WTC11 (cell line): ENCODE measurements at regions not wholly inside any gene's neighbourhood (a gene's known extent, or its start where the extent isn't known, plus 50 kb on each side); places are given as distances from the start of the nearest gene placed in this dataset.

ENCODE experiments used
- ATAC-seq: fragments of 200-7000 bp; cut with Tn5 transposase; 2 replicates; pipeline ENCODE4 v1.10.0; 2021; ENCODE audit warnings: mild to moderate bottlenecking, moderate library complexity
- CTCF ChIA-PET: fragments of 300-600 bp; sonication (Branson Sonifier 250); formaldehyde crosslinking; loops from one replicate; lab custom pipeline; 2021; ENCODE audit warnings: antibody characterized with exemption; lab: Charles Lee
- POLR2A ChIA-PET: fragments of 350-600 bp; sonication (Branson Sonifier 250); formaldehyde crosslinking; loops from one replicate; lab custom pipeline; 2021; ENCODE audit warnings: antibody characterized with exemption; lab: Charles Lee
- DNase-seq: peaks from one replicate; pipeline ENCODE4 v3.0.0; 2021; ENCODE audit warnings: low spot score
- H3K27ac Mint-ChIP-seq: 2 replicates; pipeline ENCODE4 v1.8.0; 2021; ENCODE audit warnings: mixed read lengths
- H3K27me3 Mint-ChIP-seq: 2 replicates; pipeline ENCODE4 v1.8.0; 2021; ENCODE audit warnings: low read depth, mild to moderate bottlenecking, moderate library complexity, mixed read lengths
- H3K36me3 Mint-ChIP-seq: 2 replicates; pipeline ENCODE4 v1.8.0; 2021; ENCODE audit warnings: mixed read lengths
- H3K4me1 Mint-ChIP-seq: 2 replicates; pipeline ENCODE4 v1.8.0; 2022; ENCODE audit warnings: mixed read lengths
- H3K4me3 Mint-ChIP-seq: 2 replicates; pipeline ENCODE4 v1.8.0; 2021; ENCODE audit warnings: mild to moderate bottlenecking, moderate library complexity, mixed read lengths
- H3K9me3 Mint-ChIP-seq: 2 replicates; pipeline ENCODE4 v1.8.0; 2021; ENCODE audit warnings: mixed read lengths
- AFF4 ChIP-seq: sonication (generic); formaldehyde crosslinking; IDR thresholded peaks from 2 replicates; pipeline ENCODE4 v1.8.1; 2023; ENCODE audit warnings: mild to moderate bottlenecking, missing genetic modification reagents, borderline replicate concordance
- ATF6 ChIP-seq: sonication (generic); formaldehyde crosslinking; IDR thresholded peaks from 2 replicates; pipeline ENCODE4 v1.8.1; 2023; ENCODE audit warnings: mild to moderate bottlenecking, missing genetic modification reagents
- CTCF ChIP-seq: fragments of 200-600 bp; IDR thresholded peaks from 2 replicates; pipeline ENCODE4 v1.8.0; 2022; ENCODE audit warnings: antibody characterized with exemption
- E2F4 ChIP-seq: sonication (generic); formaldehyde crosslinking; IDR thresholded peaks from 2 replicates; pipeline ENCODE4 v1.8.1; 2022; ENCODE audit warnings: low read depth, mild to moderate bottlenecking, moderate library complexity, missing genetic modification reagents, borderline replicate concordance
- E2F5 ChIP-seq: sonication (generic); formaldehyde crosslinking; IDR thresholded peaks from 2 replicates; pipeline ENCODE4 v1.8.1; 2022; ENCODE audit warnings: mild to moderate bottlenecking, moderate library complexity, missing genetic modification reagents
- ESRRA ChIP-seq: sonication (generic); formaldehyde crosslinking; IDR thresholded peaks from 2 replicates; pipeline ENCODE4 v1.8.1; 2022; ENCODE audit warnings: mild to moderate bottlenecking, missing genetic modification reagents, borderline replicate concordance
- FOXK1 ChIP-seq: sonication (generic); formaldehyde crosslinking; IDR thresholded peaks from 2 replicates; pipeline ENCODE4 v1.8.0; 2022; ENCODE audit warnings: mild to moderate bottlenecking, moderate library complexity, missing genetic modification reagents
- GRHL2 ChIP-seq: fragments of 250-450 bp; sonication (Bioruptor Pico); IDR thresholded peaks from 2 replicates; pipeline ENCODE4 v1.8.0; 2022; ENCODE audit warnings: mild to moderate bottlenecking, moderate library complexity; ENCODE audit not compliant: insufficient replicate concordance, severe bottlenecking
- GTF2I ChIP-seq: fragments of 250-450 bp; sonication (Bioruptor Pico); conservative IDR thresholded peaks from 2 replicates; pipeline ENCODE4 v1.4.0; 2021; ENCODE audit warnings: mild to moderate bottlenecking
- KAT7 ChIP-seq: sonication (generic); formaldehyde crosslinking; IDR thresholded peaks from 2 replicates; pipeline ENCODE4 v1.8.1; 2023; ENCODE audit warnings: missing genetic modification reagents, mild to moderate bottlenecking, borderline replicate concordance
- NFATC4 ChIP-seq: fragments of 250-450 bp; sonication (Bioruptor Pico); IDR thresholded peaks from 2 replicates; pipeline ENCODE4 v1.9.0; 2021; ENCODE audit warnings: mild to moderate bottlenecking
- OVOL2 ChIP-seq: fragments of 250-450 bp; sonication (Bioruptor Pico); IDR thresholded peaks from 2 replicates; pipeline ENCODE4 v1.9.0; 2021; ENCODE audit warnings: mild to moderate bottlenecking, borderline replicate concordance
- RELA ChIP-seq: sonication (generic); formaldehyde crosslinking; IDR thresholded peaks from 2 replicates; pipeline ENCODE4 v1.8.1; 2022; ENCODE audit warnings: missing genetic modification reagents, mild to moderate bottlenecking, borderline replicate concordance
- RORB ChIP-seq: fragments of 250-450 bp; sonication (Bioruptor Pico); IDR thresholded peaks from 2 replicates; pipeline ENCODE4 v1.9.0; 2021; ENCODE audit warnings: mild to moderate bottlenecking
- SOX15 ChIP-seq: fragments of 250-450 bp; sonication (Bioruptor Pico); IDR thresholded peaks from 2 replicates; pipeline ENCODE4 v1.9.0; 2021; ENCODE audit warnings: mild to moderate bottlenecking
- TEAD1 ChIP-seq: sonication (generic); formaldehyde crosslinking; IDR thresholded peaks from 2 replicates; pipeline ENCODE4 v1.8.0; 2022; ENCODE audit warnings: mild to moderate bottlenecking, missing genetic modification reagents
- USF1 ChIP-seq: sonication (generic); formaldehyde crosslinking; IDR thresholded peaks from 2 replicates; pipeline ENCODE4 v1.8.0; 2022; ENCODE audit warnings: mild to moderate bottlenecking, missing genetic modification reagents
- ZNF232 ChIP-seq: sonication (generic); formaldehyde crosslinking; IDR thresholded peaks from 2 replicates; pipeline ENCODE4 v1.8.0; 2022; ENCODE audit warnings: mild to moderate bottlenecking, missing genetic modification reagents
- ZNF396 ChIP-seq: fragments of 250-450 bp; sonication (Bioruptor Pico); IDR thresholded peaks from 2 replicates; pipeline ENCODE4 v1.8.0; 2021; ENCODE audit warnings: mild to moderate bottlenecking, moderate library complexity, borderline replicate concordance
- ZNF416 ChIP-seq: fragments of 250-450 bp; sonication (Bioruptor Pico); IDR thresholded peaks from 2 replicates; pipeline ENCODE4 v1.9.0; 2021; ENCODE audit warnings: mild to moderate bottlenecking, inconsistent platforms
- ZNF512 ChIP-seq: sonication (generic); formaldehyde crosslinking; IDR thresholded peaks from 2 replicates; pipeline ENCODE4 v1.8.1; 2022; ENCODE audit warnings: missing genetic modification reagents, borderline replicate concordance

GRCh38 chr2:71783815-71784214 is 330.5 kb downstream of the DYSF start:
- H3K4me1 Mint-ChIP-seq = 0 out of 2 replicates have a peak, but pooled peaks cover 3% of the 10 kb centered on the region
- no peaks in the 10 kb centered on the region; the same call in 1 of the 2 replicates for H3K27me3 Mint-ChIP-seq
- TF ChIP-seq CTCF (no peak), ZNF512 (CRISPR knock-in tag) (no peak), KAT7 (CRISPR knock-in tag) (no peak), ZNF396 (CRISPR knock-in tag) (no peak), ZNF416 (no peak), OVOL2 (CRISPR knock-in tag) (no peak), GTF2I (CRISPR knock-in tag) (no peak), USF1 (CRISPR knock-in tag) (no peak), RELA (no peak), SOX15 (no peak), E2F5 (CRISPR knock-in tag) (no peak), ESRRA (CRISPR knock-in tag) (no peak), E2F4 (CRISPR knock-in tag) (no peak), ZNF232 (CRISPR knock-in tag) (no peak), TEAD1 (CRISPR knock-in tag) (no peak), ATF6 (no peak), GRHL2 (no peak)
- TF ChIP-seq, all 79 proteins: peak for 0
- H3K27ac Mint-ChIP-seq = no peak overlapping the region
- ChIA-PET CTCF (interaction anchor here (1.1 kb wide), 1 partner anchor 14 kb away, joined by 3 read pairs; no protein-coding TSS in a partner anchor), POLR2A (interaction anchor here (0.6 kb wide), 1 partner anchor 22 kb away, joined by 5 read pairs; no protein-coding TSS in a partner anchor)
- no peak for ATAC-seq
- H3K36me3 Mint-ChIP-seq = no peaks in the 10 kb centered on the region
- H3K4me3 Mint-ChIP-seq = no peak overlapping the region
- H3K9me3 Mint-ChIP-seq = no peaks in the 10 kb centered on the region
- DNase-seq = no peak

- Mint-ChIP-seq H3K4me1 (0 out of 2 replicates have a peak, but pooled peaks cover 3% of the 10 kb centered on the region), H3K27ac (no peak overlapping the region), H3K27me3 (no peaks in the 10 kb centered on the region; the same call in 1 of the 2 replicates), H3K9me3 (no peaks in the 10 kb centered on the region), H3K36me3 (no peaks in the 10 kb centered on the region), H3K4me3 (no peak overlapping the region)
- no peak for DNase-seq
- POLR2A ChIA-PET = no interaction called here
- CTCF ChIA-PET = interaction anchor here (1.1 kb wide), 1 partner anchor 15 kb away, joined by 3 read pairs; no protein-coding TSS in a partner anchor
- no peak for ATAC-seq
- TF ChIP-seq RORB (CRISPR knock-in tag) = no peak
- no peak for TF ChIP-seq E2F4 (CRISPR knock-in tag)
- no peak for TF ChIP-seq GRHL2
- TF ChIP-seq FOXK1 (CRISPR knock-in tag) = no peak
- no peak for TF ChIP-seq AFF4 (CRISPR knock-in tag)
- TF ChIP-seq NFATC4 (CRISPR knock-in tag) = no peak
Observed at GRCh38 chr2:71783215-71783614, 329.9 kb downstream of the DYSF start.
